Naive B cell (primary cell): ENCODE measurements at regions not wholly inside any gene's neighbourhood (a gene's known extent, or its start where the extent isn't known, plus 50 kb on each side); places are given as distances from the start of the nearest gene placed in this dataset.

Source experiments
- ATAC-seq, 2 donors: fragments of 150-1000 bp; cut with Tn5 transposase; 2 replicates each; pipeline ENCODE4 v1.10.0; 2021; ENCODE audit warnings: low read depth in 2 of 2, mild to moderate bottlenecking in 2 of 2, moderate library complexity in 2 of 2
- DNase-seq: peaks from one replicate; pipeline ENCODE4 v3.0.0; 2022
- H3K27ac Mint-ChIP-seq, 6 donors: one replicate each; pipeline ENCODE4 v1.8.0; 2020 to 2022; ENCODE audit warnings: mild to moderate bottlenecking in 6 of 6, mixed read lengths in 6 of 6, moderate library complexity in 5 of 6, inconsistent platforms in 2 of 6
- H3K27me3 Mint-ChIP-seq, 3 donors: one replicate each; pipeline ENCODE4 v1.8.0; 2021 to 2022; ENCODE audit warnings: mixed read lengths in 3 of 3, mild to moderate bottlenecking in 1 of 3
- H3K36me3 Mint-ChIP-seq, 2 donors: one replicate each; pipeline ENCODE4 v1.8.0; 2020 to 2022; ENCODE audit warnings: mixed read lengths in 2 of 2, inconsistent platforms in 1 of 2, mild to moderate bottlenecking in 1 of 2
- H3K4me1 Mint-ChIP-seq, 3 donors: one replicate each; pipeline ENCODE4 v1.8.0; 2020 to 2022; ENCODE audit warnings: mixed read lengths in 3 of 3, inconsistent platforms in 1 of 3, mild to moderate bottlenecking in 1 of 3, moderate library complexity in 1 of 3
- H3K4me3 Mint-ChIP-seq, 8 donors: one replicate each; pipeline ENCODE4 v1.8.0; 2020 to 2022; ENCODE audit warnings: mild to moderate bottlenecking in 8 of 8, mixed read lengths in 8 of 8, moderate library complexity in 8 of 8, inconsistent platforms in 2 of 8
- H3K9me3 Mint-ChIP-seq, 7 donors: one replicate each; pipeline ENCODE4 v1.8.0; 2020 to 2022; ENCODE audit warnings: mixed read lengths in 7 of 7, mild to moderate bottlenecking in 5 of 7, inconsistent platforms in 2 of 7, moderate library complexity in 1 of 7

GRCh38 chr2:212923393-212923792 is 228.0 kb downstream of the IKZF2 start:
- no peak for DNase-seq
- Mint-ChIP-seq H3K27me3 (no peaks in the 10 kb centered on the region), H3K36me3 (no peaks in the 10 kb centered on the region), H3K27ac (no peak overlapping the region), H3K4me3 (no peak overlapping the region), H3K4me1 (no peaks in the 10 kb centered on the region), H3K9me3 (peaks cover 0 to 6% (median 2%) of the 10 kb centered on the region in 7 donors)
- no peak for ATAC-seq

GRCh38 chr2:212922701-212923100 is 228.7 kb downstream of the IKZF2 start:
- no peak overlapping the region for H3K27ac Mint-ChIP-seq
- H3K36me3 Mint-ChIP-seq = no peaks in the 10 kb centered on the region
- H3K9me3 Mint-ChIP-seq = peaks cover 0 to 6% (median 2%) of the 10 kb centered on the region in 7 donors
- ATAC-seq (no peak), DNase-seq (no peak)
- H3K4me3 Mint-ChIP-seq = no peak overlapping the region
- no peaks in the 10 kb centered on the region for H3K27me3 Mint-ChIP-seq
- H3K4me1 Mint-ChIP-seq = no peaks in the 10 kb centered on the region

GRCh38 chr2:212921711-212922110 is 229.7 kb downstream of the IKZF2 start:
- Mint-ChIP-seq H3K4me3 (no peak overlapping the region), H3K4me1 (no peaks in the 10 kb centered on the region), H3K36me3 (no peaks in the 10 kb centered on the region), H3K9me3 (peaks cover 0 to 6% (median 2%) of the 10 kb centered on the region in 7 donors), H3K27me3 (no peaks in the 10 kb centered on the region), H3K27ac (no peak overlapping the region)
- DNase-seq = no peak
- ATAC-seq = no peak

GRCh38 chr2:212921061-212921460 is 230.4 kb downstream of the IKZF2 start:
- DNase-seq (no peak), ATAC-seq (no peak)
- H3K9me3 Mint-ChIP-seq = peaks cover 0 to 6% (median 2%) of the 10 kb centered on the region in 7 donors
- H3K4me1 Mint-ChIP-seq = no peaks in the 10 kb centered on the region
- H3K27me3 Mint-ChIP-seq = no peaks in the 10 kb centered on the region
- peak overlapping the region in 1 of 6 donors; percentile 61 for H3K27ac Mint-ChIP-seq
- no peak overlapping the region for H3K4me3 Mint-ChIP-seq
- no peaks in the 10 kb centered on the region for H3K36me3 Mint-ChIP-seq

- H3K27ac Mint-ChIP-seq = no peak overlapping the region
- ATAC-seq = no peak
- H3K4me1 Mint-ChIP-seq = peaks cover 0 to 13% (median 4%) of the 10 kb centered on the region in 3 donors
- no peaks in the 10 kb centered on the region for H3K27me3 Mint-ChIP-seq
- H3K9me3 Mint-ChIP-seq = no peaks in the 10 kb centered on the region
- no peak overlapping the region for H3K4me3 Mint-ChIP-seq
- no peaks in the 10 kb centered on the region for H3K36me3 Mint-ChIP-seq
- DNase-seq = no peak
Observed at GRCh38 chr2:212919238-212919637, 232.2 kb downstream of the IKZF2 start.

GRCh38 chr2:212918336-212918735 is 233.1 kb downstream of the IKZF2 start:
- no peak for ATAC-seq
- DNase-seq = no peak
- Mint-ChIP-seq H3K36me3 (no peaks in the 10 kb centered on the region), H3K27ac (no peak overlapping the region), H3K4me1 (peaks cover 0 to 15% (median 5%) of the 10 kb centered on the region in 3 donors), H3K4me3 (no peak overlapping the region), H3K9me3 (no peaks in the 10 kb centered on the region), H3K27me3 (no peaks in the 10 kb centered on the region)

GRCh38 chr2:212915121-212915782 is 236.2 kb downstream of the IKZF2 start:
- Mint-ChIP-seq H3K4me1 (peaks cover 0 to 15% (median 5%) of the 10 kb centered on the region in 3 donors), H3K9me3 (no peaks in the 10 kb centered on the region), H3K27me3 (no peaks in the 10 kb centered on the region), H3K4me3 (no peak overlapping the region), H3K36me3 (no peaks in the 10 kb centered on the region), H3K27ac (peak overlapping the region in 3 of 6 donors; percentile 29 to 54 (median 33))
- no peak for ATAC-seq
- DNase-seq = no peak

GRCh38 chr2:212914392-212914791 is 237.0 kb downstream of the IKZF2 start:
- peak in 1 of 2 donors; percentile 46 for ATAC-seq
- Mint-ChIP-seq H3K4me3 (no peak overlapping the region), H3K4me1 (peaks cover 0 to 15% (median 5%) of the 10 kb centered on the region in 3 donors), H3K27ac (peak overlapping the region in 2 of 6 donors; percentile 22 to 57), H3K27me3 (no peaks in the 10 kb centered on the region), H3K9me3 (peaks cover 0 to 4% (median 0%) of the 10 kb centered on the region in 7 donors), H3K36me3 (no peaks in the 10 kb centered on the region)
- peak; percentile 5 for DNase-seq

GRCh38 chr2:212913640-212914306 is 237.6 kb downstream of the IKZF2 start:
- no peaks in the 10 kb centered on the region for H3K27me3 Mint-ChIP-seq
- DNase-seq = no peak
- H3K9me3 Mint-ChIP-seq = peaks cover 0 to 4% (median 0%) of the 10 kb centered on the region in 7 donors
- H3K27ac Mint-ChIP-seq = no peak overlapping the region
- H3K4me1 Mint-ChIP-seq = peaks cover 0 to 15% (median 5%) of the 10 kb centered on the region in 3 donors
- ATAC-seq = no peak
- H3K36me3 Mint-ChIP-seq = no peaks in the 10 kb centered on the region
- no peak overlapping the region for H3K4me3 Mint-ChIP-seq

GRCh38 chr2:212912445-212913103 is 238.8 kb downstream of the IKZF2 start:
- H3K9me3 Mint-ChIP-seq = peaks cover 0 to 4% (median 0%) of the 10 kb centered on the region in 7 donors
- H3K27ac Mint-ChIP-seq = no peak overlapping the region
- peaks cover 0 to 15% (median 5%) of the 10 kb centered on the region in 3 donors for H3K4me1 Mint-ChIP-seq
- DNase-seq (no peak), ATAC-seq (no peak)
- H3K27me3 Mint-ChIP-seq = no peaks in the 10 kb centered on the region
- no peaks in the 10 kb centered on the region for H3K36me3 Mint-ChIP-seq
- no peak overlapping the region for H3K4me3 Mint-ChIP-seq

GRCh38 chr2:212911011-212911410 is 240.4 kb downstream of the IKZF2 start:
- ATAC-seq = no peak
- Mint-ChIP-seq H3K36me3 (no peaks in the 10 kb centered on the region), H3K27me3 (no peaks in the 10 kb centered on the region), H3K4me1 (peaks cover 0 to 15% (median 5%) of the 10 kb centered on the region in 3 donors), H3K4me3 (no peak overlapping the region), H3K9me3 (peaks cover 0 to 4% (median 0%) of the 10 kb centered on the region in 7 donors), H3K27ac (no peak overlapping the region)
- no peak for DNase-seq

GRCh38 chr2:212908682-212909435 is 242.6 kb downstream of the IKZF2 start:
- Mint-ChIP-seq H3K36me3 (no peaks in the 10 kb centered on the region), H3K4me1 (peaks cover 0 to 3% (median 0%) of the 10 kb centered on the region in 3 donors), H3K27ac (no peak overlapping the region), H3K27me3 (no peaks in the 10 kb centered on the region), H3K9me3 (peaks cover 0 to 4% (median 0%) of the 10 kb centered on the region in 7 donors), H3K4me3 (no peak overlapping the region)
- no peak for ATAC-seq
- no peak for DNase-seq

- H3K9me3 Mint-ChIP-seq = peaks cover 0 to 4% (median 0%) of the 10 kb centered on the region in 7 donors
- no peaks in the 10 kb centered on the region for H3K27me3 Mint-ChIP-seq
- DNase-seq = no peak
- ATAC-seq = no peak
- peaks cover 0 to 3% (median 0%) of the 10 kb centered on the region in 3 donors for H3K4me1 Mint-ChIP-seq
- H3K36me3 Mint-ChIP-seq = no peaks in the 10 kb centered on the region
- H3K4me3 Mint-ChIP-seq = no peak overlapping the region
- no peak overlapping the region for H3K27ac Mint-ChIP-seq
Observed at GRCh38 chr2:212908031-212908430, 243.4 kb downstream of the IKZF2 start.
